Activated CD4-positive, alpha-beta memory T cell treated with anti-CD3 and anti-CD28 coated beads for 36 hours (primary cell): ENCODE measurements at regions not wholly inside any gene's neighbourhood (a gene's known extent, or its start where the extent isn't known, plus 50 kb on each side); places are given as distances from the start of the nearest gene placed in this dataset.

Source experiments
- CTCF ChIA-PET: fragments of 350-600 bp; sonication (Branson Sonifier 250); formaldehyde crosslinking; loops from one replicate; lab custom pipeline; 2021; ENCODE audit warnings: antibody characterized with exemption, inconsistent platforms; lab: Charles Lee
- POLR2A ChIA-PET: fragments of 350-600 bp; sonication (Branson Sonifier 250); formaldehyde crosslinking; loops from one replicate; lab custom pipeline; 2021; ENCODE audit warnings: antibody characterized with exemption; lab: Charles Lee
- DNase-seq: peaks from one replicate; pipeline ENCODE4 v3.0.0-alpha.2; 2020
- H3K27ac Mint-ChIP-seq: one replicate; pipeline ENCODE4 v1.8.0; 2021; ENCODE audit warnings: mixed read lengths
- H3K27me3 Mint-ChIP-seq: one replicate; pipeline ENCODE4 v1.8.0; 2021; ENCODE audit warnings: mixed read lengths
- H3K36me3 Mint-ChIP-seq: one replicate; pipeline ENCODE4 v1.8.0; 2021; ENCODE audit warnings: mixed read lengths
- H3K4me1 Mint-ChIP-seq: one replicate; pipeline ENCODE4 v1.8.0; 2021; ENCODE audit warnings: low read depth, mixed read lengths
- H3K4me3 Mint-ChIP-seq: one replicate; pipeline ENCODE4 v1.8.0; 2021; ENCODE audit warnings: mild to moderate bottlenecking, mixed read lengths
- H3K9me3 Mint-ChIP-seq: one replicate; pipeline ENCODE4 v1.8.0; 2021; ENCODE audit warnings: mixed read lengths
- intact Hi-C: fragments of 100-400 bp; cut with micrococcal nuclease; formaldehyde crosslinking; loops from one replicate; pipeline ENCODE4 v1.15.1; 2023

DNA sequence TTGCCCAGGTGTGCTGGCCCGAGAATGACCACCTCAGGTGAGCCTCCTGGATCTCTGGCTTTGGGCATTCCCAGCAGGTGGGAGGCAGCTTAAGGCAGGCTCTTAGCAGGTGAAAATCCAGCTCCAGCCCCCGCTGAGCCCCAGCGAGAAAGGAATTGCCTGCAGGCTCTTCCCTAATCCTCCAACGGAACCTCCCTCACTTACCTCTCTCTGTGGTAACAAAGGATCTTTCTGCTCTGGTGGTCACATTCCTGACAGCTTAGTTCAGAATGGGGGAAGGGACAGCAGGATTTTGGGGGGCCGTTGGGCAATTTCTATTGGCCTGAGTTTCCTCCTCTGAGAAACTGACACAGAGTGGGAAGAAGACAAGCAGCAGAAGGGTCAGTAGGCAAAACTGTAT is 116.0 kb upstream of the LHX5 start:
- intact Hi-C loops = no loop called here

DNA sequence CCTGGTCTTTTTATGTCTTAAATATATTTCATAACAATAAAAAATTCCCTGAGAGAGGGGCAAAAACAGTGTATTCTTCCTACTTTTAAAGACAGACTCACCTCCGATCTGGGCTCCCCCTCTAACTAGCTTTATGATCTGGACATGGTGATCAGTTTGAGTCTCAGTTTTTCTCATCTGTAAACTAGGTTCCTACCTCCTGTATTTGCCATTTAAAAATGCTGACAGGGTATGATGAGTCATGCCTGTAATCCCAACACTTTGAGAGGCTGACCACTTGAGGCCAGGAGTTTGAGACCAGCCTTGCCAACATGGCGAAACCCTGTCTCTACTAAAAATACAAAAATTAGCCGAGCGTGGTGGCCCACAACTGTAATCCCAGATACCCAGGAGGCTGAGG is 114.8 kb upstream of the LHX5 start:
- ChIA-PET POLR2A (no interaction called here), CTCF (no interaction called here)
- intact Hi-C loops = no loop called here
- peaks cover 2% of the 10 kb centered on the region for H3K36me3 Mint-ChIP-seq
- no peak overlapping the region for H3K4me3 Mint-ChIP-seq
- H3K9me3 Mint-ChIP-seq = peaks cover 2% of the 10 kb centered on the region
- H3K4me1 Mint-ChIP-seq = peaks cover 4% of the 10 kb centered on the region
- H3K27ac Mint-ChIP-seq = no peak overlapping the region
- peaks cover 30% of the 10 kb centered on the region for H3K27me3 Mint-ChIP-seq
- no peak for DNase-seq

More for the DNA sequence above, 116.0 kb upstream of the LHX5 start:
- peaks cover 39% of the 10 kb centered on the region for H3K27me3 Mint-ChIP-seq
- ChIA-PET CTCF (no interaction called here), POLR2A (no interaction called here)
- H3K9me3 Mint-ChIP-seq = peaks cover 2% of the 10 kb centered on the region
- no peak overlapping the region for H3K4me3 Mint-ChIP-seq
- peaks cover 2% of the 10 kb centered on the region for H3K36me3 Mint-ChIP-seq
- no peak overlapping the region for H3K27ac Mint-ChIP-seq
- peaks cover 4% of the 10 kb centered on the region for H3K4me1 Mint-ChIP-seq
- DNase-seq = no peak

DNA sequence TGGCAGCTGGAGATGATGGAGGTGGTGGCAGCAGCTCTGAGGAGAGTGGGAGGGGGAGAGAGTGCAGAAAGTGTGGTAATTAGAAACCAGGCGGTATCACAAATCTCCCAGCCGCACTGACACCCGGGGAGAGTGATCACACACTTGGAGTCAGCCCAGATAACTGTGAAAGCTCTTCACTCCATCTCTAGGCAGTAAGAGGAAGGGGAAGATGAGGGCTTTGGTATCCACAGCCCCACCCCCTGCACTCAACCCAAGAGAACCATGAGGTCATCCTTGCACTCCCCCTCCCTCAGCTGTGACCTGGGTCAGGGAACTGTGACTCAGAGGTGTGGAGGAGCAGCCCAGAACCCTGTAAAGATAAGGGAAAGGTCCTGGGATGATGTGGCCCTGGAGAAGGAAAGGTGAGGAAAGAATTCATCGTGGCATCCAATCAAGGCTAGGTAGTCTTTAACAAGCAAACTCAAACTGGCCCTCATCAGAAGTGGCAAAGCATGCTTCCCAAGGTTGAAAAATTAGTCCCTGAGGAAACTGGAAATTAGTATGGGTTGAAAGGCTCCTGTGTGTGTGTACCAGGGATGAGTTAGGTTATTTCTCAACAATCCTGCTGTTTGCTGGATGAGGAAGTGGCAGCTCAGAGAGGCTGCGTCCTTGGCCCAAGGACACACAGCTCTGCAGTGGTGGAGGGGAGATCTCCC is 111.0 kb upstream of the LHX5 start:
- intact Hi-C loops = no loop called here
- POLR2A ChIA-PET = no interaction called here

DNA sequence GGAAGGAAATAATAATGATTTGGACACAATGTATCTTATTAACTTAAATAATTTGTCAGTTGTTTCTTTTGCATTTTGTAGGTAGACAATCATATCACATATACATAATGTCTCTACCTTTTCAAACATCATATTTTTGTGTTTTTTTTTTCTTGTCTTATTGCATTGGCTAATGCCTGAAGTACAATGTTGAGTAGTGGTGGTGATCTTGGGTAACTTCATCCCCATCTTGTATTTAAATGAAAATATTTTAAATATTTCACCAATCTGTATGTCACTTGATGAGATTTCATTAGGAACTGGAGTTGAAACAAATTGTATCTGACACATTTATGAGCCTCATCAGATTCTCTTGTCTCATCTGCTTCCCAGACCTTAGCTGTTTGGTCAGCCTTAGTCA is 109.7 kb upstream of the LHX5 start:
- H3K27ac Mint-ChIP-seq = no peak overlapping the region
- H3K27me3 Mint-ChIP-seq = peaks cover 12% of the 10 kb centered on the region
- peaks cover 2% of the 10 kb centered on the region for H3K36me3 Mint-ChIP-seq
- no peak for DNase-seq
- peaks cover 7% of the 10 kb centered on the region for H3K9me3 Mint-ChIP-seq
- POLR2A ChIA-PET = no interaction called here
- H3K4me1 Mint-ChIP-seq = no peaks in the 10 kb centered on the region
- no peak overlapping the region for H3K4me3 Mint-ChIP-seq
- CTCF ChIA-PET = no interaction called here
- intact Hi-C loops = no loop called here

More for the DNA sequence above, 111.0 kb upstream of the LHX5 start:
- Mint-ChIP-seq H3K27me3 (peaks cover 16% of the 10 kb centered on the region), H3K4me3 (no peak overlapping the region), H3K4me1 (no peaks in the 10 kb centered on the region), H3K9me3 (peaks cover 9% of the 10 kb centered on the region), H3K36me3 (peaks cover 2% of the 10 kb centered on the region), H3K27ac (no peak overlapping the region)
- no peak for DNase-seq
- CTCF ChIA-PET = no interaction called here

DNA sequence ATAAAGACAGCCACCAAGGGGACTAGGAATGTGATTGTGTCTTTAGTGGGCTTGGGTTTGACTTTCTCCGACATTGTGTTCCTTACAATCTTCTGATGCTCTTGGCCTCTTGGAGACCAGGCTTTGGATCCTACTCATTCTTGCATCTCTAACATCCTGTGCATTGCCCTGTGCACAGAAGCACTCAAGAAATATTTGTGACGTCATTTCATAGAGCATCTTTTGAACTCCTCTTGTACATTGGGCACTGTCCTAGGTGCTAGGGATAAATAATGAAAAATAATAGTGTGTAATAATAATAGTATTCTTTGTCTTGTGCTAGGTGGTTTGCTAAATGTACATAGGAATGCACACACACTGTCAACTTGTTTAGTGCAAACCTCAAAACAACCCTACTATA is 108.8 kb upstream of the LHX5 start:
- H3K36me3 Mint-ChIP-seq = peaks cover 2% of the 10 kb centered on the region
- ChIA-PET CTCF (no interaction called here), POLR2A (no interaction called here)
- H3K4me3 Mint-ChIP-seq = no peak overlapping the region
- peaks cover 7% of the 10 kb centered on the region for H3K9me3 Mint-ChIP-seq
- no peaks in the 10 kb centered on the region for H3K4me1 Mint-ChIP-seq
- no peak overlapping the region for H3K27ac Mint-ChIP-seq
- intact Hi-C loops = no loop called here
- peaks cover 15% of the 10 kb centered on the region for H3K27me3 Mint-ChIP-seq
- no peak for DNase-seq

DNA sequence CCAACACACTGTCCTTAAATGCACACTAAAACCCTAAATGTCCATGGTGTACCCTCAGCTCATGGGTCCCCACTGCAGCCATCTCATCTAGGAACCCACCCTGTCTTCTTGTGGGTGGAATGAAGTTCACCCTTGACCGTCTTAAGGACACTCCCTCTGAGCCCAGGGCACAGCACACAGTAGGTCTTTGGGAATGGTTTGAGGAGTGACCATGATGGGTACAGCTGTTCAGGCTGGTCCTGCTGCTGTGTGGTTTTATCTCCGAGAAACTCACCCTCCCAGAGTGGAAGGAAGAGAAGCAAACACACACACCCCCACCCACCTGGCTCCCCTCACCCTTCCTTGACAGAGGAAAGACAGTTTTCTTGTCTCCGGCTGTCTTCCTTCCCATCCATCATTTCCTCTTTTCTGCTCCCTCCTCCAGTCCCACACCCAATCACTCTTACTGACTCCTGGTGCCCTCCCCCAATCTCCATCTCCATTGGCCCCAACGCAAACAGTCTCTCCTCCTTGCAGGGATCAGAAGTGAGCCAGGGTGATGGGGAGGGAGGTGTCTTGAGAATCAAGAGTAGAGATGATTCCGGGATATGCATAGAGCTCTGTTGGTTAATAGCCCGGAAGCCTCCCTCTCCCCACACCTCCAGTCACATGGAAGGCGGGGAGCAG is 105.9 kb upstream of the LHX5 start:
- Mint-ChIP-seq H3K36me3 (peaks cover 2% of the 10 kb centered on the region), H3K9me3 (peaks cover 7% of the 10 kb centered on the region), H3K27me3 (peaks cover 6% of the 10 kb centered on the region), H3K4me3 (no peak overlapping the region), H3K27ac (no peak overlapping the region), H3K4me1 (no peaks in the 10 kb centered on the region)
- DNase-seq = no peak
- POLR2A ChIA-PET = no interaction called here
- intact Hi-C loops = no loop called here
- CTCF ChIA-PET = no interaction called here

DNA sequence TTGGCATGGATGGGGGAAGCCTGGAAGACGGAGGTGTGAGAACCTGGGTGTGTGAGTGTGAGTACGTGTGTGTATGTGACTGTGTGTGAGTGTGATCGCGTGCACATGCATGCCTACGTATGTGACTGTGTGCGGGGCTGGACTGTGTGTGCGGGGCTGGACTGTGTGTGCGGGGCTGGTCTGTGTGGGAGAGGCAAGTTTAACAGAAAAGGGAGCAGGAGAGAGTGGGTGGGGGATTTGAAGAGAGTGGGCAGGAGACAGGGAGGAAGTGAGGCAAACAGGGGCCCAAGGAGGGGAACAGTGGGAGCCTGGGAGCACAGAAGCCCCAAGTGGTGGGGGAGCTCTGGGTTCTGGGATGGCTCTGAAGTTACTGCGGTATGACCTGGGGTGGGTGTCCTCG is 103.7 kb upstream of the LHX5 start:
- ChIA-PET POLR2A (no interaction called here), CTCF (no interaction called here)
- DNase-seq = no peak
- Mint-ChIP-seq H3K27ac (no peak overlapping the region), H3K36me3 (no peaks in the 10 kb centered on the region), H3K27me3 (peaks cover 9% of the 10 kb centered on the region), H3K4me1 (no peaks in the 10 kb centered on the region), H3K9me3 (peaks cover 6% of the 10 kb centered on the region), H3K4me3 (no peak overlapping the region)
- intact Hi-C loops = no loop called here

- Mint-ChIP-seq H3K27ac (no peak overlapping the region), H3K4me3 (no peak overlapping the region), H3K36me3 (no peaks in the 10 kb centered on the region), H3K9me3 (peaks cover 4% of the 10 kb centered on the region), H3K4me1 (no peaks in the 10 kb centered on the region), H3K27me3 (peaks cover 7% of the 10 kb centered on the region)
- CTCF ChIA-PET = no interaction called here
- intact Hi-C loops = no loop called here
- POLR2A ChIA-PET = no interaction called here
- DNase-seq = no peak
Measured at GRCh38 chr12:113573148-113573547, 101.5 kb upstream of the LHX5 start.

DNA sequence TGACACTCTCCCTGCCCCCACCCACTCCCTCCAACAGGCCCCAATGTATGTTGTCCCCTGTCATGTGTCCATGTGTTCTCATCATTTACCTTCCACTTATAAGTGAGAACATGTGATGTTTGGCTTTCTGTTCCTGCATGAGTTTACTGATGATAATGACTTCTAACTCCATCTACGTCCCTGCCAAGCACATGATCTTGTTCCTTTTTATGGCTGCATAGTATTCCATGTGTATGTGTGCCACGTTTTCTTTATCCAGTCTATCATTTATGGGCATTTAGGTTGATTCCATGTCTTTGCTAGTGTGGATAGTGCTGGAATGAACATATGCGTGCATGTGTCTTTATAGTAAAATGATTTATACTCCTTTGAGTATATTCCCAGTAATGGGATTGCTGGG is 100.0 kb upstream of the LHX5 start:
- intact Hi-C loops = no loop called here
- no peak for DNase-seq
- H3K4me3 Mint-ChIP-seq = no peak overlapping the region
- no peaks in the 10 kb centered on the region for H3K4me1 Mint-ChIP-seq
- H3K9me3 Mint-ChIP-seq = peaks cover 4% of the 10 kb centered on the region
- no peak overlapping the region for H3K27ac Mint-ChIP-seq
- ChIA-PET CTCF (no interaction called here), POLR2A (no interaction called here)
- no peaks in the 10 kb centered on the region for H3K36me3 Mint-ChIP-seq
- peaks cover 7% of the 10 kb centered on the region for H3K27me3 Mint-ChIP-seq

- DNase-seq = no peak
- Mint-ChIP-seq H3K27me3 (peaks cover 5% of the 10 kb centered on the region), H3K9me3 (peaks cover 4% of the 10 kb centered on the region), H3K4me1 (no peaks in the 10 kb centered on the region), H3K27ac (no peak overlapping the region), H3K4me3 (no peak overlapping the region), H3K36me3 (no peaks in the 10 kb centered on the region)
- ChIA-PET CTCF (no interaction called here), POLR2A (no interaction called here)
- intact Hi-C loops = no loop called here
Measured at GRCh38 chr12:113569806-113570205, 98.1 kb upstream of the LHX5 start.

GRCh38 chr12:113568021-113568420 is 96.3 kb upstream of the LHX5 start:
- Mint-ChIP-seq H3K36me3 (no peaks in the 10 kb centered on the region), H3K4me3 (no peak overlapping the region), H3K27ac (no peak overlapping the region), H3K27me3 (peaks cover 12% of the 10 kb centered on the region), H3K4me1 (no peaks in the 10 kb centered on the region), H3K9me3 (peaks cover 4% of the 10 kb centered on the region)
- DNase-seq = no peak
- intact Hi-C loops = no loop called here
- CTCF ChIA-PET = no interaction called here
- POLR2A ChIA-PET = no interaction called here

DNA sequence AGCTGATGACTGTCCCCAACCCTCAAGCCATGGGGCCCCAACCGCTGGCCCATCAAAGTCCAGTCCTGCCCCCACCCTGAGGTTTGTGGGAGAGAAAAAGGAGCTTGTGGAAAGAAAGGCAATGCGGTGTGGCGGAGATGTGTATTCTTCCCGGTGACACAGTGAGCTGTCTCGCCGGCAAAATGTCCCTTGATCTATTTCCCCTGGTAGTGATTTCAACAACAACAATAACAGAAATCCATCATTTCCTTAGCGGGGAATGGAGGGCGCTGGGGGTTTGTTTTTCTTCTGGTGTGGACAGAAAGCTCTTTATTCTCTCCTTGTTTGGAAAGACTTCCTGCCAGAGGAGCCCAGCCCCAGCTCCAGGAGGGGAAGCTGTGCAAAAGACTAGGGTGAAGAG is 93.7 kb upstream of the LHX5 start:
- Mint-ChIP-seq H3K9me3 (no peaks in the 10 kb centered on the region), H3K4me1 (no peaks in the 10 kb centered on the region), H3K4me3 (no peak overlapping the region), H3K27ac (no peak overlapping the region), H3K27me3 (peaks cover 9% of the 10 kb centered on the region), H3K36me3 (no peaks in the 10 kb centered on the region)
- CTCF ChIA-PET = no interaction called here
- DNase-seq = no peak
- POLR2A ChIA-PET = no interaction called here
- intact Hi-C loops = no loop called here
